ENCODE measurements at regions not wholly inside any gene's neighbourhood (a gene's known extent, or its start where the extent isn't known, plus 50 kb on each side); places are given as distances from the start of the nearest gene placed in this dataset.
"Not testable (repeated sequence)": the region's sequence is repeated elsewhere in the genome, so short reads cannot be mapped to it uniquely, and the experiment has no call there.

- DNase-seq (ENCODE audit: low read depth in 2 of 2) = peak; percentile 49 to 59
Measured at GRCh38 chr6:44738601-44739146, 351.2 kb downstream of the CDC5L start.

GRCh38 chr6:44739181-44739580 is 351.7 kb downstream of the CDC5L start:
- DNase-seq (ENCODE audit: low read depth in 2 of 2) = peak; percentile 22 to 34

- DNase-seq (ENCODE audit: low read depth in 2 of 2) = no peak
Measured at GRCh38 chr6:44740566-44741120, 353.1 kb downstream of the CDC5L start.

- no peak for DNase-seq (ENCODE audit: low read depth in 2 of 2)
Measured at GRCh38 chr6:44742201-44742600, 354.7 kb downstream of the CDC5L start.

- DNase-seq (ENCODE audit: low read depth in 2 of 2) = no peak
Measured at GRCh38 chr6:44742828-44743372, 355.4 kb downstream of the CDC5L start.

GRCh38 chr6:44760116-44760515 is 372.6 kb downstream of the CDC5L start:
- DNase-seq (ENCODE audit: low read depth in 2 of 2) = not testable (repeated sequence)

GRCh38 chr6:44761046-44761445 is 373.5 kb downstream of the CDC5L start:
- no peak for DNase-seq (ENCODE audit: low read depth in 2 of 2)

- DNase-seq (ENCODE audit: low read depth in 2 of 2) = no peak
Measured at GRCh38 chr6:44762496-44762895, 375.0 kb downstream of the CDC5L start.

GRCh38 chr6:44771647-44772415 is 384.3 kb downstream of the CDC5L start:
- no peak for DNase-seq (ENCODE audit: low read depth in 2 of 2)

- no peak for DNase-seq (ENCODE audit: low read depth in 2 of 2)
Measured at GRCh38 chr6:44772838-44773237, 385.3 kb downstream of the CDC5L start.

- DNase-seq (ENCODE audit: low read depth in 2 of 2) = no peak
Measured at GRCh38 chr6:44775121-44775520, 387.6 kb downstream of the CDC5L start.

- no peak for DNase-seq (ENCODE audit: low read depth in 2 of 2)
Measured at GRCh38 chr6:44776344-44776743, 388.8 kb downstream of the CDC5L start.

- no peak for DNase-seq (ENCODE audit: low read depth in 2 of 2)
Measured at GRCh38 chr6:44778513-44778912, 391.0 kb downstream of the CDC5L start.
